ENCODE measurements at regions not wholly inside any gene's neighbourhood (a gene's known extent, or its start where the extent isn't known, plus 50 kb on each side); places are given as distances from the start of the nearest gene placed in this dataset.

DNA sequence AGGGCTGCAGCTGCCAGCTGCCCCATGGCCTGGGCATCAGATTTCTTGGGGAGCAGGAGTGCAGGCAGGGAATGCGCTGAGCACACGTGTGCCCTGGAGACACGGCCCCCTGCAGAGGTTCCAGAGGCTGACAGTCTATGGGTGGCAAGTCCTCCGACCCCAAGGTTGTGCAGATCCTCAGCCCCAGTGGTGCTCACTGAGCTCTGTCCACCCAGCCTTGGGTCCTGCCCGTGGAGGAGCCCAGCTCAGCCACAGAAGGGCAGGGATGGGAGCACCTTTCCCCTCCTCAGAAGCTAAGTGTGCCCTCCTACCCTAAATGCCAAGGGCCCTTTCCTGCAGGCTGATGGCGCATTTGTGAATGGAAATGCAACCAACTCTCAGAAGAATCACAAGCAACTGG, 341.0 kb downstream of the IRX2 start:
- Mint-ChIP-seq H3K27me3 (ENCODE audit: low read depth, poor library complexity) (peaks cover 29% of the 10 kb centered on the region), H3K4me3 (no peak overlapping the region), H3K27ac (no peak overlapping the region)

DNA sequence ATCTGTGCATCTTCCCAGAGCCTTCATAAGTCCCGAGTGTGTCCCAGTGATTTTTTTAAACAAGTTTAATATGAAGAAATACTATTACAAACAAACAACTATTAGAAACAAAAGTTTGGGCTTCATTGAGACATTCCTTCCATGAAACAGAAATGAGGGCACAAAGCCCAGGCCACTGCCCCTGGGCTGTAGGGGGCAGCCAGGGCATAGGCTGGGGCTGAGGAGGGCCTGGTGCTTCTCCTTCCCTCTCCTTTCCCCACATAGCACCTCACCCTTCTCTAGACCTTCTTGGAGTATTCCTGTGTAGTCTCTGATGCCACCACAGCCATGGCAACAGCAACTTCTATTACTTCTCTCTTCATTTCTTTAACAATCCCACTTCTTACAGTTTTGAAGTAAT, 348.2 kb downstream of the IRX2 start:
- TF ChIP-seq, protein P1, sequence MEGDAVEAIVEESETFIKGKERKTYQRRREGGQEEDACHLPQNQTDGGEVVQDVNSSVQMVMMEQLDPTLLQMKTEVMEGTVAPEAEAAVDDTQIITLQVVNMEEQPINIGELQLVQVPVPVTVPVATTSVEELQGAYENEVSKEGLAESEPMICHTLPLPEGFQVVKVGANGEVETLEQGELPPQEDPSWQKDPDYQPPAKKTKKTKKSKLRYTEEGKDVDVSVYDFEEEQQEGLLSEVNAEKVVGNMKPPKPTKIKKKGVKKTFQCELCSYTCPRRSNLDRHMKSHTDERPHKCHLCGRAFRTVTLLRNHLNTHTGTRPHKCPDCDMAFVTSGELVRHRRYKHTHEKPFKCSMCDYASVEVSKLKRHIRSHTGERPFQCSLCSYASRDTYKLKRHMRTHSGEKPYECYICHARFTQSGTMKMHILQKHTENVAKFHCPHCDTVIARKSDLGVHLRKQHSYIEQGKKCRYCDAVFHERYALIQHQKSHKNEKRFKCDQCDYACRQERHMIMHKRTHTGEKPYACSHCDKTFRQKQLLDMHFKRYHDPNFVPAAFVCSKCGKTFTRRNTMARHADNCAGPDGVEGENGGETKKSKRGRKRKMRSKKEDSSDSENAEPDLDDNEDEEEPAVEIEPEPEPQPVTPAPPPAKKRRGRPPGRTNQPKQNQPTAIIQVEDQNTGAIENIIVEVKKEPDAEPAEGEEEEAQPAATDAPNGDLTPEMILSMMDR (IDR thresholded peaks at IDR 0.05) = no peak
- no peak overlapping the region for H3K4me3 Mint-ChIP-seq
- no peak overlapping the region for H3K27ac Mint-ChIP-seq
- H3K9me3 Mint-ChIP-seq = peaks cover 5% of the 10 kb centered on the region
- H3K27me3 Mint-ChIP-seq (ENCODE audit: low read depth, poor library complexity) = peaks cover 7% of the 10 kb centered on the region
- no peak for DNase-seq
- H3K36me3 Mint-ChIP-seq (ENCODE audit: low read depth) = no peaks in the 10 kb centered on the region
- H3K4me1 Mint-ChIP-seq = no peaks in the 10 kb centered on the region

More for the DNA sequence above, 341.0 kb downstream of the IRX2 start:
- TF ChIP-seq, protein P1 (IDR thresholded peaks at IDR 0.05) = no peak
- no peak for DNase-seq
- H3K36me3 Mint-ChIP-seq (ENCODE audit: low read depth) = no peaks in the 10 kb centered on the region
- no peaks in the 10 kb centered on the region for H3K4me1 Mint-ChIP-seq
- H3K9me3 Mint-ChIP-seq = no peaks in the 10 kb centered on the region

DNA sequence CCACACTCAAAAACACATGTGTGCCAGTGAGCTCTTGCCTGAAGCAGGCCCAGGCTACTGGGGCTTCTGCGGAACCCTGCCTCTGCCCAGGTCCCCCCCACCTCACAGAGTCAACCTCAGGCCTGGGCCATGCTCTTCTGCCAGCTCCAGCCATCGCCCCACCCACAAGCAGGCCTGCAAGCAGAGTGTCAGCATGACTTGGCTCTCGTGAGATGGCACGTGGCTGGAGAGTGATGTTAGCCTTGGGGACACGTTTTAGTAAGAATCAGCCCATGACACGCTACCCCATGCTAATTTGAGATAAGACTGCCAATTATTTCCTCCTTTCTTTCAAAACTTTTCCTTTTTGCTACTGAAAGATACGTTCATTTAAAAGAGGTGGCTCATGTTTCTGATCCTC, 351.7 kb downstream of the IRX2 start:
- TF ChIP-seq, protein P1 (IDR thresholded peaks at IDR 0.05) = no peak
- no peaks in the 10 kb centered on the region for H3K27me3 Mint-ChIP-seq (ENCODE audit: low read depth, poor library complexity)
- DNase-seq = no peak
- H3K27ac Mint-ChIP-seq = no peak overlapping the region
- no peak overlapping the region for H3K4me3 Mint-ChIP-seq
- H3K9me3 Mint-ChIP-seq = peaks cover 5% of the 10 kb centered on the region
- no peaks in the 10 kb centered on the region for H3K4me1 Mint-ChIP-seq
- no peaks in the 10 kb centered on the region for H3K36me3 Mint-ChIP-seq (ENCODE audit: low read depth)

DNA sequence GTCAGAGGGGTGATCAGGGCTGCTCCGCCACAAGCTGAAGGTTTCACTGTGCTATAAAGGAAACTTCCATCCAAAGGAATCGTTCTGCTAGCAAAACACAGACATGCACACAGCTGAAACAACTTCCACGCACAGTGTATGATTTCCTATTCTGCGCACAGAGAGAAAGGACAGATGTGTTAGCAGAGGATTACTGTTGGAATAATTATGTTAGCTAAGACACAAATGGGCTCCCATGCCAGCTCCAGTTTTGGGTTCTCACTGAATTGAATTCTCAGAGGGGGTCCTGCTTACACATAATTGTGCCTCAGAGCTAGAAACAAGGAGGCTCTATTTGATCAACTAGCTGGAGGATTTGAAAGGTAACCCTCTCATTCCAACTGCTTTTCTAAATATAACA, 352.4 kb downstream of the IRX2 start:
- DNase-seq = no peak
- no peak overlapping the region for H3K27ac Mint-ChIP-seq
- no peak overlapping the region for H3K4me3 Mint-ChIP-seq
- H3K36me3 Mint-ChIP-seq (ENCODE audit: low read depth) = no peaks in the 10 kb centered on the region
- H3K4me1 Mint-ChIP-seq = no peaks in the 10 kb centered on the region
- no peaks in the 10 kb centered on the region for H3K27me3 Mint-ChIP-seq (ENCODE audit: low read depth, poor library complexity)
- TF ChIP-seq, protein P1 (IDR thresholded peaks at IDR 0.05) = no peak
- H3K9me3 Mint-ChIP-seq = peaks cover 5% of the 10 kb centered on the region

DNA sequence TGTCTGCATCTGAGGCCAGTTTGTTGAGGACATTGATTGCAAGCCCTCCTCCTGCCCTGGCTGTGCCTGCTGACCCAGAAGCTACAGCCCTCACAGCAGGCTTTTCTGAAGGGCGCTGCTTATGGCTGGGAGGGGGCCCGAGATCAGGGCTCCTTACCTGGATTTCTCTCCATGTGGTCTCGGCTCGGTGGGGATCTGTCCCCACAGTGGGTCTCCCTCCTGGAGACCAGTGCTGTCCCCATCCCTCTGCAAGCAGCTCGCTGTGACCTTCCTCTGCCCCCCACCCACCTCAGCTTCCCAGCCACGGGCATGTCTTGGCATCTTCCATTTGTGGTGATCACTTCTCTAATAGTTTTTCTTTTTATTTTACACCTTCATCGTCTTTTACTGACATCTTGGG, 357.9 kb downstream of the IRX2 start:
- H3K36me3 Mint-ChIP-seq (ENCODE audit: low read depth) = no peaks in the 10 kb centered on the region
- H3K4me3 Mint-ChIP-seq = no peak overlapping the region
- H3K4me1 Mint-ChIP-seq = peaks cover 1% of the 10 kb centered on the region
- no peaks in the 10 kb centered on the region for H3K9me3 Mint-ChIP-seq
- no peak for DNase-seq
- H3K27me3 Mint-ChIP-seq (ENCODE audit: low read depth, poor library complexity) = peaks cover 14% of the 10 kb centered on the region
- H3K27ac Mint-ChIP-seq = no peak overlapping the region
- TF ChIP-seq, protein P1 (IDR thresholded peaks at IDR 0.05) = no peak

DNA sequence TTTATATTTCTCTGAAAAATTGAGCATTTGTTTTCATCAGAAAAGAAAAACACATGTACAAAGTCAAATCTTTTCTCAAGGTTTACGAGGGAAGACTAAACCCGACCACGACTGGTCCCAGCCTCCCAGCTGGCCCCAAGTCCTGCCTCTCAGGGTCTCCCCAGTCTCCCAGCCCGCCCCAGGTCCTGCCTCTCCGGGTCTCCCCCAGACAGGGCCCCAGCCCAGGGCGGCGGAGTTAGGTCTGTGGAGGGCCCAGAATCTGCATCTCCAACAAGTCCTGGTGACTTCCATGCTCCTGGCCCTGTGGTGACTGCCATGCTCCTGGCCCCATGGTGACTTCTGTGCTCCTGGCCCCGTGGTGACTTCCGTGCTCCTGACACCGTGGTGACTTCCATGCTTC, 359.9 kb downstream of the IRX2 start:
- Mint-ChIP-seq H3K36me3 (ENCODE audit: low read depth) (no peaks in the 10 kb centered on the region), H3K27me3 (ENCODE audit: low read depth, poor library complexity) (peaks cover 14% of the 10 kb centered on the region), H3K9me3 (no peaks in the 10 kb centered on the region), H3K4me3 (no peak overlapping the region), H3K4me1 (peaks cover 14% of the 10 kb centered on the region), H3K27ac (no peak overlapping the region)
- TF ChIP-seq, protein P1 (IDR thresholded peaks at IDR 0.05) = no peak
- DNase-seq = no peak
